ENCODE measurements at regions not wholly inside any gene's neighbourhood (a gene's known extent, or its start where the extent isn't known, plus 50 kb on each side); places are given as distances from the start of the nearest gene placed in this dataset.

GRCh38 chr2:225821351-225821750 lies 421.8 kb downstream of the NYAP2 start:
- no peak for TF ChIP-seq EZH2 (IDR thresholded peaks at IDR 0.05; ENCODE audit: borderline replicate concordance, low read depth, low read length, poor library complexity, severe bottlenecking)
- TF ChIP-seq CTCF (conservative IDR thresholded peaks at IDR 0.05; ENCODE audit: low read depth, low read length): no peak

Data from A673 (cell line).